ENCODE measurements at regions not wholly inside any gene's neighbourhood (a gene's known extent, or its start where the extent isn't known, plus 50 kb on each side); places are given as distances from the start of the nearest gene placed in this dataset.

GRCh38 chr11:131041331-131042040, 125.2 kb upstream of the SNX19 start:
- H3K18ac ChIP-seq (ENCODE audit: insufficient read length, low read depth, low read length) = no peak overlapping the region
- no peak for TF ChIP-seq CTCF (conservative IDR thresholded peaks at IDR 0.05)
- H3K56ac ChIP-seq (ENCODE audit: insufficient read length, low read depth, low read length) = no peak overlapping the region
- H3K23ac ChIP-seq (ENCODE audit: insufficient read length, low read depth, low read length) = no peak overlapping the region
- H3K79me1 ChIP-seq (ENCODE audit: insufficient read depth, low read depth, low read length, poor library complexity, severe bottlenecking) = no peaks in the 10 kb centered on the region
- no peak overlapping the region for H3K4ac ChIP-seq (ENCODE audit: low read depth, low read length)
- no peak overlapping the region for H2BK20ac ChIP-seq (ENCODE audit: low read depth, low read length, poor library complexity, severe bottlenecking)
- no peak overlapping the region for H3K27ac Mint-ChIP-seq
- H3T11ph ChIP-seq (ENCODE audit: low read length) = no peak overlapping the region
- no peak overlapping the region for H4K5ac ChIP-seq (ENCODE audit: insufficient read length, low read depth, low read length)
- no peak overlapping the region for H2BK15ac ChIP-seq (ENCODE audit: low read depth, low read length)
- H2BK5ac ChIP-seq (ENCODE audit: insufficient read length, low read length) = no peak overlapping the region
- peaks cover 1 to 12% of the 10 kb centered on the region in 2 experiments; a peak in 3 of 4 replicates for H3K4me1 Mint-ChIP-seq
- H3K4me2 ChIP-seq (ENCODE audit: insufficient read depth, insufficient read length, low read length) = no peak overlapping the region
- no peak overlapping the region for H2BK120ac ChIP-seq (ENCODE audit: low read depth, low read length, poor library complexity, severe bottlenecking)
- no peaks in the 10 kb centered on the region for H3K79me2 ChIP-seq (ENCODE audit: insufficient read depth, low read length)
- no peaks in the 10 kb centered on the region; the same call in 1 of the 2 replicates for H3K4me1 ChIP-seq (ENCODE audit: insufficient read depth, low read length)
- no peak overlapping the region for H3K14ac ChIP-seq (ENCODE audit: insufficient read depth, low read length)
- H4K91ac ChIP-seq (ENCODE audit: insufficient read length, low read depth, low read length) = no peak overlapping the region
- H3K9me3 ChIP-seq (ENCODE audit: control insufficient read depth, low read depth, low read length) = no peaks in the 10 kb centered on the region
- H3K9ac ChIP-seq (ENCODE audit: extremely low read depth, insufficient read length, low read length) = no peak overlapping the region
- H4K20me1 ChIP-seq (ENCODE audit: control insufficient read depth, insufficient read depth, insufficient read length) = no peaks in the 10 kb centered on the region
- H2AFZ ChIP-seq (ENCODE audit: low read length) = no peak overlapping the region
- H3K36me3 Mint-ChIP-seq (ENCODE audit: insufficient read depth in 1 of 3, low read depth in 3 of 3) = no peaks in the 10 kb centered on the region
- no peak for DNase-seq
- no peaks in the 10 kb centered on the region for H3K23me2 ChIP-seq (ENCODE audit: insufficient read length, low read depth, low read length, poor library complexity, severe bottlenecking)
- no peak overlapping the region for H4K8ac ChIP-seq (replicated peaks; ENCODE audit: insufficient read length, low read depth, low read length)
- no peak overlapping the region for H2AK5ac ChIP-seq (ENCODE audit: insufficient read length, low read length)
- no peaks in the 10 kb centered on the region for H3K27me3 ChIP-seq (ENCODE audit: insufficient read depth, low read length)
- no CpG with 5 or more reads among the region's 5 CpGs for WGBS (ENCODE audit: extremely low coverage, insufficient read length, low lambda C conversion rate)
- no peak overlapping the region for H3K4me3 Mint-ChIP-seq
- H3K27ac ChIP-seq (ENCODE audit: insufficient read length, low read depth, low read length) = no peak overlapping the region
- no peak overlapping the region for H2BK12ac ChIP-seq (ENCODE audit: insufficient read length, low read depth, low read length)
- no peaks in the 10 kb centered on the region; the same call in 1 of the 2 replicates for H3K27me3 Mint-ChIP-seq (ENCODE audit: low read depth)
- H3K9me3 Mint-ChIP-seq = no peaks in the 10 kb centered on the region; a peak in 1 of 5 replicates

All from H9 (cell line).